Activated CD4-positive, alpha-beta T cell treated with anti-CD3 and anti-CD28 coated beads, Interleukin-2, amount 50 U/mL, for 48 hours (primary cell): ENCODE measurements at regions not wholly inside any gene's neighbourhood (a gene's known extent, or its start where the extent isn't known, plus 50 kb on each side); places are given as distances from the start of the nearest gene placed in this dataset.
A peak's percentile ranks its signal among the peaks of the same experiment; 100 is the strongest.
"Not testable (repeated sequence)": the region's sequence is repeated elsewhere in the genome, so short reads cannot be mapped to it uniquely, and the experiment has no call there.

Experiments
- DNase-seq, 2 experiments: peaks; one replicate each; pipeline ENCODE4 v3.0.0-alpha.2; 2020

- no peak for DNase-seq
Measured at GRCh38 chr6:118718903-118719302, 67.5 kb upstream of the CEP85L start.

- DNase-seq = no peak
Measured at GRCh38 chr6:118718297-118718696, 66.9 kb upstream of the CEP85L start.

GRCh38 chr6:118717106-118717505 is 65.7 kb upstream of the CEP85L start:
- no peak for DNase-seq

DNA sequence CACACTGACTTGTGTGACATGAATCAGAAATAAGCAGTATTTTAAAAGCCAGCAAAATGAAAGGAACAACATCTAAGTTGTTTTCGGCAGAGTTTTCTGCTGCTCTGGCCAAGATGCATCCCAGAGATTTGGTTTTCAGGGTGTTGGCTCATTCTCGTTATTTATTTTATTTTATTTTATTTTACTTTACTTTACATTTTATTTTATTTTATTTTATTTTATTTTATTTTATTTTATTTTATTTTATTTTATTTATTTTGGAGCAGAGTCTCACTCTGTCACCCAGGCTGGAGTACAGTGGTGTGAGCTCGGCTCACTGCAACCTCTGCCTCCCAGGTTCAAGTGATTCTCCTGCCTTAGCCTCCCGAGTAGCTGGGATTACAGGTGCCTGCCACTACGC is 64.5 kb upstream of the CEP85L start:
- DNase-seq = not testable (repeated sequence)

DNA sequence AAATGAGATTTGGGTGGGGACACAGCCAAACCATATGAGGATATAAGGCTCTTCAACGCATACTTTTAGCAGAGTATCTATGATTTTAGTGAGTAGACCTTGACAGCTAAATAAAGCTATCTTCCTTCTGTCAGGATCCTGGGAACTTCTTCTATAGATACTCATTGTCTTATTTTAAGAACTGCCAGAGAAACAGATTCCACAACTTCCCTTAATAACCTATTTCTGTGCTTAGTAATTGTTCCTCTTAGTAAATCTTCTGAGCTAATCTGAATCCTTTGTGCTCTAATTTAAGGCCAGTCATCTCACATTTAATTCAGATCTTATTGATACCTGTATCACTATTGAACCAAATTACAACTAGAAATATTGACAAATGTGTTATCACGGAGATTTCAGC is 64.0 kb upstream of the CEP85L start:
- DNase-seq = no peak

DNA sequence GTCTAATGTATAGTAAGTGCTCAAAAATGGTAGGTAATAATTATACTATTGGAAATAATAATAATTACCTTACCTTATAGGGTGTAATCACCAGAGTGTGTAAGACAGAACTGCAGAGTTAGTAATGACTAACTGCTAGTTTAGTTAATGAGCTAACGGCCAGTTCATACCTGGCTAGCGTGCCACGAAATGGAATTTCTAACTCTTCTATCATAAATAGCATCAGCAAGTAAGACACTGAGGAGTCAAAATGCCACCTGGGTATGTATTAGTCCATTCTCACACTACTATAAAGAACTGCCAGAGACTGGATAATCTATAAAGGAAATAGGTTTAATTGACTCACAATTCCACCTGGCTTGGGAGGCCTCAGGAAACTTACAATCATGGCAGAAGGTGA is 63.4 kb upstream of the CEP85L start:
- DNase-seq = no peak

DNA sequence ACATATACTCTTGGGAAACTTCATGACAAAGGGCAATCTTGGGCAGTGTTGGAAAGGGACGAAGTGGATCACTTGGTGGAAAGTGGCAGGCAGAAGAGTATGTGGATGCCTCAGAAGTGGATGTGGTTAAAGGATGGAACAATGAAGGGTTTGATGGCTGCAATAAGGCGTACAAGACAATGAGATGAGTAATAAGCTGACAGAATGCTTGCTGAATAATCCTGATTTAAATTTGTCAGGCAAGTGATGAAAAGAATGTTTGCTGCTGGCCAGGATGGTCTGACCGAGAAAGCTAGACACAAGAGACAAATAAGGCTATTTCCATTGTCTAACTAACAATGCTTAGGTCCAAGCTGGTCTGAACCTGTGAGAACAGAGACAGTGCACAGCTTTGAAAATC is 61.6 kb upstream of the CEP85L start:
- DNase-seq = no peak

GRCh38 chr6:118710616-118711015 is 59.2 kb upstream of the CEP85L start:
- DNase-seq = no peak

- peak; percentile 63 to 74 for DNase-seq
Measured at GRCh38 chr6:118709859-118710350, 58.5 kb upstream of the CEP85L start.

GRCh38 chr6:118708744-118709143 is 57.4 kb upstream of the CEP85L start:
- no peak for DNase-seq

GRCh38 chr6:118708055-118708454 is 56.7 kb upstream of the CEP85L start:
- DNase-seq = no peak

DNA sequence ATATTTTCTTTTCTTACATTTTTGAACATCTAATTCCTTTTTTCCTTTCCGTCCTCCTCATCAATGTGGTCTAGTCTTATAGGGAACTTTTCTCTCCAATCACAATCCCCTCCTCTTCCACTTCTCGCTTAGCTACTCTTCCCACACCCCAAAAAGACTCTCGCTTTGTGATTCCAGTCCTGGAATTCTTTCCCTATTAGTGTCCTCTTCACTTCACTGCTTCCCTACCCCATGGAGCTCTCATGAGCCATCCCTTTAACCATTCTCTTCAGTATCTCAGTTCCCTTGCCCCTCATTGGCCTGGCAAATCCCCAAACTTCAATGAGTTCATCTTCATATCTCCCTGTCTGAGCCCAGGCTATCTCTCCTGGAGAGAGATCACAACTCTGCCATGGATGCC is 55.3 kb upstream of the CEP85L start:
- DNase-seq = no peak

GRCh38 chr6:118705544-118706491 is 54.4 kb upstream of the CEP85L start:
- DNase-seq = peak; percentile 38 to 47

DNA sequence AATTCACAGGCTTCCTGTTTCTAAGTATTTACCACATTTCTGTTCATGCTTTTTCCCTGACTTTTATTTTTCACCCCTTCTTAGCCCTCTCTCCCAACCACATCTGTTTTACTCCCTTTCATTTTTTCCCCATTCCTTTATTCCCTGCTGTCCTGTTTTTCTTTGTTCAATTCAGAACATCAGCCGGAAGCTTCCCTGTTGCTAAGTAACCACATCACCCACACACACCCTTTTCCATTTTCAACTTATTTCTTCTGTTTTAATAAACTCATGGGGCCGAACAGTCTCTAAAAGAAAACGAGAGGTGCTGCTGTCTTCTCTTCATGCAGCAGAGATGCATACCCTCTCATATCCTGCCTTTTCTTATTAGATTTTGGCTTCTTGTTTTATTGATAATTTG is 53.5 kb upstream of the CEP85L start:
- DNase-seq = no peak

DNA sequence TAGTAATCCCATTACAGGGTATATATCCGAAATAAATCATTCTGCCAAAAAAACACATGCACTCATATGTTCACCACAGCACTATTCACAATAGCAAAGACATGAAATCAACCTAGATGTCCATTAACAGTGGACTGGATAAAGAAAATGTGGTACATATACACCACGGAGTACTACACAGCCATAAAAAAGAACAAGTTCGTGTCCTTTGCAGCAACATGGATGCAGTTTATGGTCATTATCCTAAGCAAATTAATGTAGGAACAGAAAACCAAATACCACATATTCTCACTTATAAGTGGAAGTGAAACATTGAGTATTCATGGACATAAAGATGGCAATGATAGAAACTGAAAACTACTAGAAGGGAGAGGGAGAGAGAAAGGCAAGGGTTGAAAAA is 49.9 kb upstream of the CEP85L start:
- not testable (repeated sequence) for DNase-seq
